ENCODE measurements at regions not wholly inside any gene's neighbourhood (a gene's known extent, or its start where the extent isn't known, plus 50 kb on each side); places are given as distances from the start of the nearest gene placed in this dataset.

GRCh38 chr5:28451483-28451882, 1413.1 kb upstream of the CDH9 start:
- H3K4me3 ChIP-seq, result no peak overlapping the region
- in situ Hi-C loops (cut with MboI; ENCODE audit: low pct_unique_long_range_greater_than_20kb in 2 of 9, low sequenced_read_pairs in 9 of 9, unreplicated experiment in 9 of 9), result no loop called here
- no peak overlapping the region for H3K27ac ChIP-seq
- H3K4me1 ChIP-seq (replicated peaks in 1 of 2), result no peaks in the 10 kb centered on the region
- ATAC-seq (replicated peaks in 6 of 8), result peak in 1 of 8 experiments; percentile 70

GRCh38 chr5:28450997-28451396, 1412.6 kb upstream of the CDH9 start:
- Histone ChIP-seq H3K4me1 (replicated peaks in 1 of 2) (no peaks in the 10 kb centered on the region), H3K4me3 (no peak overlapping the region), H3K27ac (no peak overlapping the region)
- WGBS, 10 experiments, result 0 to 100% (median 24%) methylated on average over 1 to 2 of the region's 3 CpGs; no CpG with 5 or more reads in 1 of the 10 experiments
- no peak for ATAC-seq (replicated peaks in 6 of 8)
- in situ Hi-C loops (cut with MboI; ENCODE audit: low pct_unique_long_range_greater_than_20kb in 2 of 9, low sequenced_read_pairs in 9 of 9, unreplicated experiment in 9 of 9), result no loop called here

- no peak for ATAC-seq (replicated peaks in 6 of 8)
- WGBS, 10 experiments, result 6 to 90% (median 30%) methylated on average over 1 to 4 of the region's 4 CpGs; no CpG with 5 or more reads in 4 of the 10 experiments
- no peak overlapping the region for H3K27ac ChIP-seq
- H3K4me3 ChIP-seq, result no peak overlapping the region
- in situ Hi-C loops (cut with MboI; ENCODE audit: low pct_unique_long_range_greater_than_20kb in 2 of 9, low sequenced_read_pairs in 9 of 9, unreplicated experiment in 9 of 9), result no loop called here
- no peaks in the 10 kb centered on the region for H3K4me1 ChIP-seq (replicated peaks in 1 of 2)
Measured at GRCh38 chr5:28448791-28449190, 1410.4 kb upstream of the CDH9 start.

GRCh38 chr5:28430565-28431178, 1392.3 kb upstream of the CDH9 start:
- no peaks in the 10 kb centered on the region for H3K4me1 ChIP-seq (replicated peaks in 1 of 2)
- H3K27ac ChIP-seq, result no peak overlapping the region
- in situ Hi-C loops (cut with MboI; ENCODE audit: low pct_unique_long_range_greater_than_20kb in 2 of 9, low sequenced_read_pairs in 9 of 9, unreplicated experiment in 9 of 9), result no loop called here
- H3K4me3 ChIP-seq, result no peak overlapping the region
- WGBS, 10 experiments, result 3 to 86% (median 57%) methylated on average over 1 to 5 of the region's 5 CpGs
- no peak for ATAC-seq (replicated peaks in 6 of 8)

GRCh38 chr5:28421141-28421540, 1382.8 kb upstream of the CDH9 start:
- no peak overlapping the region for H3K4me3 ChIP-seq
- 7 to 100% (median 87%) methylated on average over 2 to 3 of the region's 3 CpGs; no CpG with 5 or more reads in 1 of the 10 experiments for WGBS, 10 experiments
- H3K27ac ChIP-seq, result no peak overlapping the region
- no peaks in the 10 kb centered on the region for H3K4me1 ChIP-seq (replicated peaks in 1 of 2)
- in situ Hi-C loops (cut with MboI; ENCODE audit: low pct_unique_long_range_greater_than_20kb in 2 of 9, low sequenced_read_pairs in 9 of 9, unreplicated experiment in 9 of 9), result no loop called here
- ATAC-seq (replicated peaks in 6 of 8), result no peak

- 13 to 100% (median 82%) methylated on average over 1 to 2 of the region's 2 CpGs for WGBS, 10 experiments
- in situ Hi-C loops (cut with MboI; ENCODE audit: low pct_unique_long_range_greater_than_20kb in 2 of 9, low sequenced_read_pairs in 9 of 9, unreplicated experiment in 9 of 9), result no loop called here
Measured at GRCh38 chr5:28415791-28416443, 1377.5 kb upstream of the CDH9 start.

GRCh38 chr5:28414619-28415018, 1376.2 kb upstream of the CDH9 start:
- H3K4me1 ChIP-seq (replicated peaks in 1 of 2), result no peaks in the 10 kb centered on the region
- no peak overlapping the region for H3K4me3 ChIP-seq
- in situ Hi-C loops (cut with MboI; ENCODE audit: low pct_unique_long_range_greater_than_20kb in 2 of 9, low sequenced_read_pairs in 9 of 9, unreplicated experiment in 9 of 9), result no loop called here
- H3K27ac ChIP-seq, result no peak overlapping the region
- 0 to 100% (median 80%) methylated on average over 1 of the region's 1 CpG; no CpG with 5 or more reads in 5 of the 10 experiments for WGBS, 10 experiments
- ATAC-seq (replicated peaks in 6 of 8), result no peak

More at GRCh38 chr5:28415791-28416443, 1377.5 kb upstream of the CDH9 start:
- no peak overlapping the region for H3K4me3 ChIP-seq
- H3K4me1 ChIP-seq (replicated peaks in 1 of 2), result no peaks in the 10 kb centered on the region
- no peak for ATAC-seq (replicated peaks in 6 of 8)
- H3K27ac ChIP-seq, result no peak overlapping the region

- in situ Hi-C loops (cut with MboI; ENCODE audit: low pct_unique_long_range_greater_than_20kb in 2 of 9, low sequenced_read_pairs in 9 of 9, unreplicated experiment in 9 of 9), result no loop called here
- H3K4me3 ChIP-seq, result no peak overlapping the region
- H3K27ac ChIP-seq, result no peak overlapping the region
- peaks cover 4 to 8% of the 10 kb centered on the region in 2 donors for H3K4me1 ChIP-seq (replicated peaks in 1 of 2)
- no peak for ATAC-seq (replicated peaks in 6 of 8)
Measured at GRCh38 chr5:28408651-28409050, 1370.3 kb upstream of the CDH9 start.

- H3K4me3 ChIP-seq, result no peak overlapping the region
- no peak overlapping the region for H3K27ac ChIP-seq
- 7 to 100% (median 42%) methylated on average over 1 to 3 of the region's 3 CpGs; no CpG with 5 or more reads in 1 of the 10 experiments for WGBS, 10 experiments
- in situ Hi-C loops (cut with MboI; ENCODE audit: low pct_unique_long_range_greater_than_20kb in 2 of 9, low sequenced_read_pairs in 9 of 9, unreplicated experiment in 9 of 9), result no loop called here
- ATAC-seq (replicated peaks in 6 of 8), result no peak
- peaks cover 8 to 10% of the 10 kb centered on the region in 2 donors for H3K4me1 ChIP-seq (replicated peaks in 1 of 2)
Measured at GRCh38 chr5:28408186-28408585, 1369.8 kb upstream of the CDH9 start.

GRCh38 chr5:28404363-28405071, 1366.1 kb upstream of the CDH9 start:
- no peak for ATAC-seq (replicated peaks in 6 of 8)
- in situ Hi-C loops (cut with MboI; ENCODE audit: low pct_unique_long_range_greater_than_20kb in 2 of 9, low sequenced_read_pairs in 9 of 9, unreplicated experiment in 9 of 9), result no loop called here
- no peak overlapping the region for H3K4me3 ChIP-seq

GRCh38 chr5:28403846-28404245, 1365.5 kb upstream of the CDH9 start:
- Histone ChIP-seq H3K4me3 (no peak overlapping the region), H3K4me1 (replicated peaks in 1 of 2) (peaks cover 15 to 23% of the 10 kb centered on the region in 2 donors), H3K27ac (peak overlapping the region; percentile 70 to 78)
- in situ Hi-C loops (cut with MboI; ENCODE audit: low pct_unique_long_range_greater_than_20kb in 2 of 9, low sequenced_read_pairs in 9 of 9, unreplicated experiment in 9 of 9), result no loop called here
- WGBS, 10 experiments, result 11 to 69% (median 48%) methylated on average over 1 to 5 of the region's 5 CpGs; no CpG with 5 or more reads in 3 of the 10 experiments
- ATAC-seq (replicated peaks in 6 of 8), result peak in 6 of 8 experiments; percentile 58 to 99 (median 98)

More at GRCh38 chr5:28404363-28405071, 1366.1 kb upstream of the CDH9 start:
- peaks cover 15 to 19% of the 10 kb centered on the region in 2 donors for H3K4me1 ChIP-seq (replicated peaks in 1 of 2)
- WGBS, 10 experiments, result 44 to 100% (median 83%) methylated on average over 1 to 7 of the region's 35 CpGs; no CpG with 5 or more reads in 6 of the 10 experiments
- peak overlapping the region; percentile 70 to 78 for H3K27ac ChIP-seq

GRCh38 chr5:28402590-28403301, 1364.4 kb upstream of the CDH9 start:
- H3K27ac ChIP-seq, result no peak overlapping the region
- peaks cover 26 to 34% of the 10 kb centered on the region in 2 donors for H3K4me1 ChIP-seq (replicated peaks in 1 of 2)
- ATAC-seq (replicated peaks in 6 of 8), result no peak
- no peak overlapping the region for H3K4me3 ChIP-seq
- in situ Hi-C loops (cut with MboI; ENCODE audit: low pct_unique_long_range_greater_than_20kb in 2 of 9, low sequenced_read_pairs in 9 of 9, unreplicated experiment in 9 of 9), result no loop called here
- WGBS, 10 experiments, result 5 to 100% (median 43%) methylated on average over 1 to 3 of the region's 3 CpGs; no CpG with 5 or more reads in 1 of the 10 experiments

GRCh38 chr5:28400076-28400475, 1361.7 kb upstream of the CDH9 start:
- WGBS, 10 experiments, result 0 to 83% (median 35%) methylated on average over 1 to 2 of the region's 2 CpGs; no CpG with 5 or more reads in 2 of the 10 experiments
- in situ Hi-C loops (cut with MboI; ENCODE audit: low pct_unique_long_range_greater_than_20kb in 2 of 9, low sequenced_read_pairs in 9 of 9, unreplicated experiment in 9 of 9), result no loop called here
- Histone ChIP-seq H3K4me3 (no peak overlapping the region), H3K4me1 (replicated peaks in 1 of 2) (peaks cover 25 to 39% of the 10 kb centered on the region in 2 donors), H3K27ac (no peak overlapping the region)
- ATAC-seq (replicated peaks in 6 of 8), result peak in 3 of 8 experiments; percentile 29 to 46 (median 40)
